Middle frontal gyrus (tissue), 1 donor: ENCODE measurements at regions not wholly inside any gene's neighbourhood (a gene's known extent, or its start where the extent isn't known, plus 50 kb on each side); places are given as distances from the start of the nearest gene placed in this dataset.
"Not testable (repeated sequence)": the region's sequence is repeated elsewhere in the genome, so short reads cannot be mapped to it uniquely, and the experiment has no call there.

Source experiments
- DNase-seq: peaks from one replicate; pipeline ENCODE4 v3.0.0-alpha.2; 2015; ENCODE audit warnings: low spot score; ENCODE audit errors: extremely low spot score

GRCh38 chr1:245031041-245031440 is 123.7 kb upstream of the KIF26B start:
- DNase-seq, result no peak

GRCh38 chr1:245026247-245026646 is 128.5 kb upstream of the KIF26B start:
- no peak for DNase-seq

- no peak for DNase-seq
Measured at GRCh38 chr1:245025525-245025924, 129.3 kb upstream of the KIF26B start.

- DNase-seq, result no peak
Measured at GRCh38 chr1:245023222-245023621, 131.6 kb upstream of the KIF26B start.

- DNase-seq, result no peak
Measured at GRCh38 chr1:245019910-245020486, 134.8 kb upstream of the KIF26B start.

- no peak for DNase-seq
Measured at GRCh38 chr1:245016700-245017099, 138.1 kb upstream of the KIF26B start.

GRCh38 chr1:245015031-245015430 is 139.8 kb upstream of the KIF26B start:
- no peak for DNase-seq

GRCh38 chr1:245014247-245015029 is 140.3 kb upstream of the KIF26B start:
- DNase-seq, result no peak

- no peak for DNase-seq
Measured at GRCh38 chr1:245010018-245010614, 144.7 kb upstream of the KIF26B start.

- DNase-seq, result no peak
Measured at GRCh38 chr1:245008761-245009160, 144.4 kb upstream of the HNRNPU start.

GRCh38 chr1:245007852-245008251 is 143.5 kb upstream of the HNRNPU start:
- DNase-seq, result no peak

GRCh38 chr1:245003246-245003645 is 138.9 kb upstream of the HNRNPU start:
- no peak for DNase-seq

- no peak for DNase-seq
Measured at GRCh38 chr1:245001252-245001651, 136.9 kb upstream of the HNRNPU start.

GRCh38 chr1:245000872-245001188 is 136.5 kb upstream of the HNRNPU start:
- no peak for DNase-seq

GRCh38 chr1:244999644-245000043 is 135.3 kb upstream of the HNRNPU start:
- not testable (repeated sequence) for DNase-seq

- DNase-seq, result no peak
Measured at GRCh38 chr1:244998717-244999346, 134.5 kb upstream of the HNRNPU start.

- DNase-seq, result no peak
Measured at GRCh38 chr1:244995602-244996400, 131.5 kb upstream of the HNRNPU start.

GRCh38 chr1:244992833-244993232 is 128.5 kb upstream of the HNRNPU start:
- DNase-seq, result no peak

GRCh38 chr1:244989813-244990212 is 125.5 kb upstream of the HNRNPU start:
- no peak for DNase-seq

- no peak for DNase-seq
Measured at GRCh38 chr1:244988521-244988920, 124.2 kb upstream of the HNRNPU start.

- no peak for DNase-seq
Measured at GRCh38 chr1:244980605-244981004, 116.3 kb upstream of the HNRNPU start.

GRCh38 chr1:244974550-244974949 is 110.2 kb upstream of the HNRNPU start:
- no peak for DNase-seq
